Adrenal gland (tissue), 9 donors: ENCODE measurements at regions not wholly inside any gene's neighbourhood (a gene's known extent, or its start where the extent isn't known, plus 50 kb on each side); places are given as distances from the start of the nearest gene placed in this dataset.

Source experiments
- DNase-seq, 7 donors: peaks; one replicate each; pipeline ENCODE4 v3.0.0-alpha.2; 2019 to 2020
- H3K27ac ChIP-seq, 5 donors: fragments of 200-600 bp; sonication (generic) in 4 of 5; 1 replicate in 3 of 5; 2 replicates in 2 of 5; pipeline versions ENCODE4 v1.5.1 to v1.8.0; 2016 to 2020; ENCODE audit warnings: mild to moderate bottlenecking in 1 of 5
- H3K27me3 ChIP-seq: fragments of 200-600 bp; 2 replicates; pipeline ENCODE4 v1.8.0; 2021
- H3K36me3 ChIP-seq, 2 donors: fragments of 200-600 bp; replicated peaks in 1 of 2; 1 replicate in 1 of 2; 2 replicates in 1 of 2; pipeline versions ENCODE4 v1.5.1 to v1.8.0; 2018 to 2022
- H3K4me1 ChIP-seq, 2 donors: fragments of 200-600 bp; replicated peaks in 1 of 2; 1 replicate in 1 of 2; 2 replicates in 1 of 2; pipeline versions ENCODE4 v1.5.1 to v1.8.0; 2018 to 2021
- H3K4me3 ChIP-seq, 4 donors: fragments of 200-600 bp; sonication (generic) in 3 of 4; one replicate each; pipeline ENCODE4 v1.5.1; 2016 to 2018
- H3K9me3 ChIP-seq, 3 donors: fragments of 200-600 bp; sonication (generic) in 1 of 3; replicated peaks in 1 of 3; 1 replicate in 2 of 3; 2 replicates in 1 of 3; pipeline versions ENCODE4 v1.5.1 to v1.8.0; 2016 to 2021
- POLR2A ChIP-seq, 2 donors: fragments of 450-650 bp; IDR thresholded peaks; one replicate each; pipeline ENCODE4 v1.6.1; 2017; ENCODE audit warnings: antibody characterized with exemption in 2 of 2, mild to moderate bottlenecking in 2 of 2, moderate library complexity in 1 of 2
- WGBS, 4 donors: extraction: QIAGEN DNeasy Blood & Tissue Kit in 2 of 4; methylation state at CpG; one replicate each; pipeline versions ENCODE4 v1.1.5 to v1.1.7; 2013 to 2017; 5-methylcytosine and 5-hydroxymethylcytosine counted together
- intact Hi-C, 2 donors: fragments of 100-400 bp; cut with DNase I; formaldehyde crosslinking; loops; one replicate each; pipeline versions ENCODE4 v1.14.1 to v1.15.0; 2022 to 2023
- TF ChIP-seq, protein P1 (sequence below), 6 experiments: fragments of 450-650 bp in 4 of 6; fragments of 200-600 bp in 2 of 6; sonication (generic) in 1 of 6; IDR thresholded peaks; 1 replicate in 5 of 6; 2 replicates in 1 of 6; pipeline versions ENCODE4 v1.5.1 to v1.8.0; 2016 to 2021; ENCODE audit warnings: antibody characterized with exemption in 6 of 6, mild to moderate bottlenecking in 2 of 6, moderate library complexity in 1 of 6
- donor health status: healthy with polysubstance abuse.
- donor health status: Bipolar disorder and iron deficiency.
- donor health status: DM: yes; HTN: yes; CAD: no.
- donor health status: DM: no; HTN: no; CAD: no.
- donor health status: DM: no; HTN: no; CAD: no.

DNA sequence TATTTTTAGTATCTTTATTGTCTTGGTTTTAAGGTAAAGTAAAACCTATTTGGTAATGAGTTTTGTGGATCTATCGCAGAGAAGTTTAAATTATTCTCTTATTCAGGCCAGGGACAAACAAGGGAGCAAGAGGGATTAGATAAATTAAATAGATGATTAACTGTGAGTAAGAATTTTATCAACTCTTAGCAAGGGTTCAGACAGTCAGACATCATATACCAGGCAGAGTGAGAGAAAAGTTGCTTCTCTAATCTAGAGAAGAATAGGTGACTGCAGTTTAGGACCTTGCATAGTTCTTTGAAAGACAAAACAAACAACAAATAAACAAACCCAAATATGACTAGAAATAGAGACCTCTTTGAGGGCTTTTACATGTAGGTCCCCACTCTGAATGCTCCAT lies 840.2 kb upstream of the GOT2 start:
- no peak overlapping the region for H3K4me3 ChIP-seq
- no peaks in the 10 kb centered on the region for H3K36me3 ChIP-seq
- H3K27me3 ChIP-seq, result no peaks in the 10 kb centered on the region
- no peak for TF ChIP-seq POLR2A (IDR thresholded peaks at IDR 0.05)
- TF ChIP-seq, protein P1, sequence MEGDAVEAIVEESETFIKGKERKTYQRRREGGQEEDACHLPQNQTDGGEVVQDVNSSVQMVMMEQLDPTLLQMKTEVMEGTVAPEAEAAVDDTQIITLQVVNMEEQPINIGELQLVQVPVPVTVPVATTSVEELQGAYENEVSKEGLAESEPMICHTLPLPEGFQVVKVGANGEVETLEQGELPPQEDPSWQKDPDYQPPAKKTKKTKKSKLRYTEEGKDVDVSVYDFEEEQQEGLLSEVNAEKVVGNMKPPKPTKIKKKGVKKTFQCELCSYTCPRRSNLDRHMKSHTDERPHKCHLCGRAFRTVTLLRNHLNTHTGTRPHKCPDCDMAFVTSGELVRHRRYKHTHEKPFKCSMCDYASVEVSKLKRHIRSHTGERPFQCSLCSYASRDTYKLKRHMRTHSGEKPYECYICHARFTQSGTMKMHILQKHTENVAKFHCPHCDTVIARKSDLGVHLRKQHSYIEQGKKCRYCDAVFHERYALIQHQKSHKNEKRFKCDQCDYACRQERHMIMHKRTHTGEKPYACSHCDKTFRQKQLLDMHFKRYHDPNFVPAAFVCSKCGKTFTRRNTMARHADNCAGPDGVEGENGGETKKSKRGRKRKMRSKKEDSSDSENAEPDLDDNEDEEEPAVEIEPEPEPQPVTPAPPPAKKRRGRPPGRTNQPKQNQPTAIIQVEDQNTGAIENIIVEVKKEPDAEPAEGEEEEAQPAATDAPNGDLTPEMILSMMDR (IDR thresholded peaks at IDR 0.05), result no peak
- DNase-seq, result no peak
- no peaks in the 10 kb centered on the region for H3K9me3 ChIP-seq
- intact Hi-C loops, result no loop called here
- H3K27ac ChIP-seq, result no peak overlapping the region
- WGBS, 4 donors, result 75 to 95% (median 90%) methylated on average over 1 of the region's 1 CpG
- H3K4me1 ChIP-seq, result no peaks in the 10 kb centered on the region

DNA sequence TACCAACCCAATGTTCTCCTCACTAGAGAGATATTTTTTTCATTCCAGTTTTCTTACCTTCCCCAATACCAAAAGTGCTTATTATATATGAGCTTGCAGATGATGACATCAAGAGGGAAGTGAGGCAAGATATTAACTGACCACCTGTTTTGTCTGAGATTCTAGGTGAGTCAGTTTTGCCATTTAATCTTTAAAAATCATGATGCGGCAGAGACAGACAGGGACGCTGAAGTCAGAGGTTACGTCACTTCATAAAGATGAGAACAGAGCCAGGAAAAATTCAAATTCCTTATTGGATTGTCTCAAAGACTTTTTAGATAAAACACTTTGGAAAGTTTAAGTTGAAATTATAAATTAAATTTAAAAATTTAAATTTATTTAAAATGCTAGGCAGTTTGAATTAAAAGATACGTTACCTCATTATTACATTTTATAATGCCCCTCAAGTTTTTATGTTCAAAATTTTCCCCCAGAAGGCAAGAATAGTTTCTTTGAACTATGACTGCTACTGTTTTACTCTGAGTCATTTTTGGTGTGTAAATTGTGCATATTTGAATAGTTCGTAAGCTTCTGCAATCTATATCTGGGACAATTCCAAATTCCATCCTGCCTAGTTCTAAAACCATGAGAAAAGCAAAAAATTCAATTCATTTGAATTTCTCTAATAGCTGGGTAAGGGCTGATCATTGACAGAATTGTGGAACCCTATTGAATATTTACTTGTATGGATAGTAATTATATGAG lies 839.6 kb upstream of the GOT2 start:
- no peak overlapping the region for H3K27ac ChIP-seq
- H3K9me3 ChIP-seq, result no peaks in the 10 kb centered on the region
- 84 to 91% (median 85%) methylated on average over 5 of the region's 5 CpGs for WGBS, 4 donors
- H3K4me3 ChIP-seq, result no peak overlapping the region
- no peak for DNase-seq
- intact Hi-C loops, result no loop called here
- no peaks in the 10 kb centered on the region for H3K4me1 ChIP-seq
- H3K27me3 ChIP-seq, result no peaks in the 10 kb centered on the region
- no peaks in the 10 kb centered on the region for H3K36me3 ChIP-seq
- TF ChIP-seq POLR2A (IDR thresholded peaks at IDR 0.05), result no peak
- TF ChIP-seq, protein P1 (IDR thresholded peaks at IDR 0.05), result no peak

DNA sequence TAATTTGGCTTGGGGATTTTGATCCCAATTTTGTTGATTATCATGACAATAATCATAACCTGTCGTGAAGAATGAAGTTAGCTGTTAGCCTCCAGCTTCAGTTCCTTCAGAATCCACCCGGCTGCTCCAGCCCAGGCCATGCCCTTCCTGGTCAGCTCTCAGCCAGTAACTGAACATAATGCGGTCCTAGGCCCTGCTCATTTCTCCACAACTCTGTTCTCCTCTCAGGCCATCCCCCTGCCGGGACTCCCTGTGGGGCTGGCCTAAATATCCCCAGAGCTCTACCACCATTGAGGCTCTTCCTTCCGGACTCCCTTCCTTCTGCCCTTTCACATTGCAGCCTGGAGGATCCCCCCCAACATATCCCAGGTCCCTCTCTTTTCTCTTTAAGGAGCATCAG lies 833.4 kb upstream of the GOT2 start:
- Histone ChIP-seq H3K27me3 (no peaks in the 10 kb centered on the region), H3K4me3 (no peak overlapping the region), H3K27ac (no peak overlapping the region), H3K4me1 (no peaks in the 10 kb centered on the region), H3K36me3 (no peaks in the 10 kb centered on the region), H3K9me3 (no peaks in the 10 kb centered on the region)
- intact Hi-C loops, result no loop called here
- TF ChIP-seq, protein P1 (IDR thresholded peaks at IDR 0.05), result no peak
- no peak for TF ChIP-seq POLR2A (IDR thresholded peaks at IDR 0.05)
- 77 to 85% (median 83%) methylated on average over 5 of the region's 5 CpGs for WGBS, 4 donors
- DNase-seq, result no peak

DNA sequence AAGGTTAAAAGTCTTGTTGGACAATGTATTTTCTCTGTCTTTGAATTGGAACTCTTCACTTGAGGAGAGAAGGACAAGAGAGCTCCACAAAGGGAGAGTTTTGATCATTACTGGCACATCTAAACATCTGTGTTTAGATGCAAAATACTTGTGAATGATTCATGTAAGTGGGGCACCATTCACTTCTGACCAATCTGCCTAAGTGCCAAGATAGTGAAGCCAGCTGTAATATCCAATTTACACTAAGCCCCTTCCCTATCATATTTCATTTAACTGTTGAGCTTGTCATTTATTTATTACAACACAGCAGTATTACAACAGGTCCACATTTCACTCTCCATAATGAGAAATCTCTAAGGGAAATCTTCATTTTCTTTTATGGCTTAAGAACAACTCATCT lies 832.3 kb upstream of the GOT2 start:
- no peak for DNase-seq
- Histone ChIP-seq H3K9me3 (no peaks in the 10 kb centered on the region), H3K27me3 (no peaks in the 10 kb centered on the region), H3K36me3 (no peaks in the 10 kb centered on the region), H3K27ac (no peak overlapping the region), H3K4me3 (no peak overlapping the region), H3K4me1 (no peaks in the 10 kb centered on the region)
- TF ChIP-seq POLR2A (IDR thresholded peaks at IDR 0.05), result no peak
- TF ChIP-seq, protein P1 (IDR thresholded peaks at IDR 0.05), result no peak
- intact Hi-C loops, result no loop called here
